Uterus (tissue), 2 donors: ENCODE measurements at regions not wholly inside any gene's neighbourhood (a gene's known extent, or its start where the extent isn't known, plus 50 kb on each side); places are given as distances from the start of the nearest gene placed in this dataset.

Experiments used
- POLR2A ChIP-seq, 2 donors: fragments of 450-650 bp; IDR thresholded peaks; one replicate each; pipeline ENCODE4 v1.6.1; 2016; ENCODE audit warnings: antibody characterized with exemption in 2 of 2, mild to moderate bottlenecking in 1 of 2, moderate library complexity in 1 of 2
- TF ChIP-seq, protein P1 (sequence below), 4 experiments: fragments of 200-600 bp in 2 of 4; fragments of 450-650 bp in 2 of 4; sonication (generic) in 2 of 4; IDR thresholded peaks; one replicate each; pipeline ENCODE4 v1.5.1; 2016 to 2019; ENCODE audit warnings: antibody characterized with exemption in 4 of 4, mild to moderate bottlenecking in 2 of 4, moderate library complexity in 1 of 4

DNA sequence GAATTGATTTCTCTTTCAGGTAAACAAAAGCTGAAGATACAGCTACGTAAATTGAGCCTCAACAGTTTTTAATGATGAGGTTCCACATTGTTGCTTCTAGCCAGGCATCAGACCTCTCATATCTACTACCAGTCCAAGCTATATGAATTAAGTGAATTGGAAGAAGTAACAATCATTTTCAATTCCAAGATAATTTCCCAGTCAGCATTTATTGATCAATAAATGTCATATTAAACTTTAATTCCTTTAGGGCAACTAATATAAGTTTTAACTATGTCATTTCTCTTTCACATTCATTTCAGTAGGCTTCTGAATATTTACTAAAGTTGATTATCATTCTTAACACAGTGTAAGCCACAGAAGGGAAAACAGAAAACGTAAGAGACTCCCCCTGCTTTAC lies 1413.7 kb upstream of the CELF2 start:
- no peak for TF ChIP-seq POLR2A (IDR thresholded peaks at IDR 0.05)
- TF ChIP-seq, protein P1, sequence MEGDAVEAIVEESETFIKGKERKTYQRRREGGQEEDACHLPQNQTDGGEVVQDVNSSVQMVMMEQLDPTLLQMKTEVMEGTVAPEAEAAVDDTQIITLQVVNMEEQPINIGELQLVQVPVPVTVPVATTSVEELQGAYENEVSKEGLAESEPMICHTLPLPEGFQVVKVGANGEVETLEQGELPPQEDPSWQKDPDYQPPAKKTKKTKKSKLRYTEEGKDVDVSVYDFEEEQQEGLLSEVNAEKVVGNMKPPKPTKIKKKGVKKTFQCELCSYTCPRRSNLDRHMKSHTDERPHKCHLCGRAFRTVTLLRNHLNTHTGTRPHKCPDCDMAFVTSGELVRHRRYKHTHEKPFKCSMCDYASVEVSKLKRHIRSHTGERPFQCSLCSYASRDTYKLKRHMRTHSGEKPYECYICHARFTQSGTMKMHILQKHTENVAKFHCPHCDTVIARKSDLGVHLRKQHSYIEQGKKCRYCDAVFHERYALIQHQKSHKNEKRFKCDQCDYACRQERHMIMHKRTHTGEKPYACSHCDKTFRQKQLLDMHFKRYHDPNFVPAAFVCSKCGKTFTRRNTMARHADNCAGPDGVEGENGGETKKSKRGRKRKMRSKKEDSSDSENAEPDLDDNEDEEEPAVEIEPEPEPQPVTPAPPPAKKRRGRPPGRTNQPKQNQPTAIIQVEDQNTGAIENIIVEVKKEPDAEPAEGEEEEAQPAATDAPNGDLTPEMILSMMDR (IDR thresholded peaks at IDR 0.05) = no peak
